GM21723 (cell line): ENCODE measurements at regions not wholly inside any gene's neighbourhood (a gene's known extent, or its start where the extent isn't known, plus 50 kb on each side); places are given as distances from the start of the nearest gene placed in this dataset.

ENCODE experiments used
- ATAC-seq: cut with Tn5 transposase; IDR thresholded peaks from one replicate; pipeline ENCODE4 v1.9.1; 2021; ENCODE audit warnings: mild to moderate bottlenecking, moderate library complexity; ENCODE audit not compliant: unreplicated experiment

- ATAC-seq, result no peak
Measured at GRCh38 chr2:16150456-16151280, 210.3 kb downstream of the MYCN start.

GRCh38 chr2:16149349-16150243 is 209.2 kb downstream of the MYCN start:
- no peak for ATAC-seq

- ATAC-seq, result no peak
Measured at GRCh38 chr2:16148632-16149348, 208.4 kb downstream of the MYCN start.

GRCh38 chr2:16142383-16143361 is 202.3 kb downstream of the MYCN start:
- ATAC-seq, result no peak

- ATAC-seq, result no peak
Measured at GRCh38 chr2:16141641-16141921, 201.2 kb downstream of the MYCN start.

GRCh38 chr2:16140771-16141640 is 200.7 kb downstream of the MYCN start:
- no peak for ATAC-seq

- no peak for ATAC-seq
Measured at GRCh38 chr2:16139663-16140615, 199.6 kb downstream of the MYCN start.

- ATAC-seq, result no peak
Measured at GRCh38 chr2:16138811-16139662, 198.7 kb downstream of the MYCN start.

GRCh38 chr2:16137080-16137755 is 196.9 kb downstream of the MYCN start:
- ATAC-seq, result no peak

GRCh38 chr2:16136461-16137035 is 196.2 kb downstream of the MYCN start:
- no peak for ATAC-seq

GRCh38 chr2:16135913-16136310 is 195.6 kb downstream of the MYCN start:
- ATAC-seq, result no peak

GRCh38 chr2:16135196-16135912 is 195.0 kb downstream of the MYCN start:
- no peak for ATAC-seq

- no peak for ATAC-seq
Measured at GRCh38 chr2:16134436-16135165, 194.3 kb downstream of the MYCN start.

GRCh38 chr2:16130906-16131400 is 190.6 kb downstream of the MYCN start:
- ATAC-seq, result no peak

GRCh38 chr2:16130541-16130880 is 190.2 kb downstream of the MYCN start:
- no peak for ATAC-seq
